ENCODE measurements at regions not wholly inside any gene's neighbourhood (a gene's known extent, or its start where the extent isn't known, plus 50 kb on each side); places are given as distances from the start of the nearest gene placed in this dataset.

GRCh38 chr1:238107322-238107721 is 216.6 kb upstream of the ZP4 start:
- TF ChIP-seq POLR2AphosphoS5 (IDR thresholded peaks at IDR 0.05; ENCODE audit: borderline replicate concordance, low read depth, low read length), result no peak
- TF ChIP-seq EZH2 (IDR thresholded peaks at IDR 0.05), result no peak
- no peak for TF ChIP-seq FOXP2 (optimal IDR thresholded peaks at IDR 0.05; ENCODE audit: control extremely low read depth, extremely low read length, insufficient read depth)

Data from SK-N-MC (cell line).